NB4 (cell line): ENCODE measurements at regions not wholly inside any gene's neighbourhood (a gene's known extent, or its start where the extent isn't known, plus 50 kb on each side); places are given as distances from the start of the nearest gene placed in this dataset.

Source experiments
- POLR2A ChIP-seq: IDR thresholded peaks from 2 replicates; pipeline ENCODE4 v1.6.1; 2011; ENCODE audit warnings: mild to moderate bottlenecking; ENCODE audit not compliant: insufficient read length; ENCODE audit errors: extremely low read depth
- TF ChIP-seq, protein P1 (sequence below): IDR thresholded peaks from one replicate; pipeline ENCODE4 v1.5.1; 2012; ENCODE audit warnings: low read depth, low read length

DNA sequence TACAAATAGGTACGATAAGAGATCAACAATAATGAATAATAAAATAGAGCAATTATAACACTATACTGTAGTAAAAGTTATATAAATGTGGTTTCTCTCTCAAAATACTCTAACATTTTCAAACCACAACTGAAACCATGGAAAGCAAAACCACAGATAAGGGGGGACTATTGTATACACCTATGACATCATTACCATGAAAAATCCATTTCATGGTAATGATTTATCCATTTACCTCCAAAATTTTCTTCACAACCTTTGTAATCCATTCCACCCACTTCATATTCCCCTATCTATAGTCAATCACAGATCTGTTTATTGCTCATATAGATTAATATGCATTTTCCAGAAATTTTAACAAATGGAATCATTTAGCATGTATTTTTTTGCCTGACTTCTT, 163.9 kb upstream of the G2E3 start:
- TF ChIP-seq, protein P1, sequence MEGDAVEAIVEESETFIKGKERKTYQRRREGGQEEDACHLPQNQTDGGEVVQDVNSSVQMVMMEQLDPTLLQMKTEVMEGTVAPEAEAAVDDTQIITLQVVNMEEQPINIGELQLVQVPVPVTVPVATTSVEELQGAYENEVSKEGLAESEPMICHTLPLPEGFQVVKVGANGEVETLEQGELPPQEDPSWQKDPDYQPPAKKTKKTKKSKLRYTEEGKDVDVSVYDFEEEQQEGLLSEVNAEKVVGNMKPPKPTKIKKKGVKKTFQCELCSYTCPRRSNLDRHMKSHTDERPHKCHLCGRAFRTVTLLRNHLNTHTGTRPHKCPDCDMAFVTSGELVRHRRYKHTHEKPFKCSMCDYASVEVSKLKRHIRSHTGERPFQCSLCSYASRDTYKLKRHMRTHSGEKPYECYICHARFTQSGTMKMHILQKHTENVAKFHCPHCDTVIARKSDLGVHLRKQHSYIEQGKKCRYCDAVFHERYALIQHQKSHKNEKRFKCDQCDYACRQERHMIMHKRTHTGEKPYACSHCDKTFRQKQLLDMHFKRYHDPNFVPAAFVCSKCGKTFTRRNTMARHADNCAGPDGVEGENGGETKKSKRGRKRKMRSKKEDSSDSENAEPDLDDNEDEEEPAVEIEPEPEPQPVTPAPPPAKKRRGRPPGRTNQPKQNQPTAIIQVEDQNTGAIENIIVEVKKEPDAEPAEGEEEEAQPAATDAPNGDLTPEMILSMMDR: no peak
- no peak for TF ChIP-seq POLR2A
